Vagina (tissue), 2 donors: ENCODE measurements at regions not wholly inside any gene's neighbourhood (a gene's known extent, or its start where the extent isn't known, plus 50 kb on each side); places are given as distances from the start of the nearest gene placed in this dataset.

Experiments
- POLR2A ChIP-seq, 2 donors: fragments of 450-650 bp; IDR thresholded peaks; one replicate each; pipeline ENCODE4 v1.6.1; 2017; ENCODE audit warnings: antibody characterized with exemption in 2 of 2, mild to moderate bottlenecking in 2 of 2, moderate library complexity in 2 of 2
- TF ChIP-seq, protein P1 (sequence below), 3 experiments: fragments of 450-650 bp in 2 of 3; fragments of 200-600 bp in 1 of 3; sonication (generic) in 1 of 3; IDR thresholded peaks; one replicate each; pipeline ENCODE4 v1.5.1; 2017 to 2019; ENCODE audit warnings: antibody characterized with exemption in 3 of 3, mild to moderate bottlenecking in 2 of 3, moderate library complexity in 2 of 3

DNA sequence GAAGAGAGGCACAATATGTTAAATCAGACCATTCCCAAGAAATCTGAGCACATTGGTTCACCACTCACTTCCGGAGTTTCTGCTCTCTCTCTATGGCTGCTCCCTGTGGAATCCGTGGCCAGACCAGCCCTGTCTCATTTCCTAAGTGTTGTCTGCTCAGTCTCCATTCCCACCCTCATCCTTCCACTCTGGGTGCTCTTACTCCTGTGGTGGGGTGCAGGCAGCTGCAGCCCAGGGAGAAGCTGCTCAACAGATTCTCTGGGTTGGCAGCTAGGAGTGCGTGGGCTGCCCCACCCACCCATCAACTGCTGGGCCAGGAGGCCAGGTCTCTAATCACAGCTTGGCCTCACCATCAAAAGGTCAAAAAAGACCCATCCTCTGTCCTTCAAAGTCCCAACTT is 98.3 kb downstream of the ARL4C start:
- no peak for TF ChIP-seq POLR2A (IDR thresholded peaks at IDR 0.05)
- TF ChIP-seq, protein P1, sequence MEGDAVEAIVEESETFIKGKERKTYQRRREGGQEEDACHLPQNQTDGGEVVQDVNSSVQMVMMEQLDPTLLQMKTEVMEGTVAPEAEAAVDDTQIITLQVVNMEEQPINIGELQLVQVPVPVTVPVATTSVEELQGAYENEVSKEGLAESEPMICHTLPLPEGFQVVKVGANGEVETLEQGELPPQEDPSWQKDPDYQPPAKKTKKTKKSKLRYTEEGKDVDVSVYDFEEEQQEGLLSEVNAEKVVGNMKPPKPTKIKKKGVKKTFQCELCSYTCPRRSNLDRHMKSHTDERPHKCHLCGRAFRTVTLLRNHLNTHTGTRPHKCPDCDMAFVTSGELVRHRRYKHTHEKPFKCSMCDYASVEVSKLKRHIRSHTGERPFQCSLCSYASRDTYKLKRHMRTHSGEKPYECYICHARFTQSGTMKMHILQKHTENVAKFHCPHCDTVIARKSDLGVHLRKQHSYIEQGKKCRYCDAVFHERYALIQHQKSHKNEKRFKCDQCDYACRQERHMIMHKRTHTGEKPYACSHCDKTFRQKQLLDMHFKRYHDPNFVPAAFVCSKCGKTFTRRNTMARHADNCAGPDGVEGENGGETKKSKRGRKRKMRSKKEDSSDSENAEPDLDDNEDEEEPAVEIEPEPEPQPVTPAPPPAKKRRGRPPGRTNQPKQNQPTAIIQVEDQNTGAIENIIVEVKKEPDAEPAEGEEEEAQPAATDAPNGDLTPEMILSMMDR (IDR thresholded peaks at IDR 0.05): no peak
